ENCODE measurements at regions not wholly inside any gene's neighbourhood (a gene's known extent, or its start where the extent isn't known, plus 50 kb on each side); places are given as distances from the start of the nearest gene placed in this dataset.

DNA sequence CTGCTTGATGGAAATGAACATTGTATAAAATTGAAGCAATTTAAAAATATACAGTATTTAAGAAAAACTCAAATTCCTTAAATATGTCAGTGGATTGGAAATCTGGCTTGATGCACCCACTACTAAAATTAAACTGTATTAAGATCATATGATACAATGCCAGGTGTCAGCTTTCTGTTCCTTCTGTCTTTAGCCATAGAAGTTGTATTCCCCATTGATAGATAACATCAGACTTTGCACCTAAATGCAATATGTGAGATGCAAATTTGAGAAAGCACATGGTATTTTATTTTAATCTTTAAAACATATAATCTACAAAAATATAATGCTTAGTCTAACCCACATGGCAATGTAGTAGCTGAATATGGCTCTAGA, 697.4 kb upstream of the WWC1 start:
- DNase-seq (ENCODE audit: low spot score): no peak
- no peaks in the 10 kb centered on the region for H3K9me3 Mint-ChIP-seq (ENCODE audit: low read depth)
- no peak overlapping the region for H3K27ac Mint-ChIP-seq (ENCODE audit: unreplicated experiment)
- peaks cover 39% of the 10 kb centered on the region for H3K27me3 Mint-ChIP-seq (ENCODE audit: low read depth)
- TF ChIP-seq, protein P1, sequence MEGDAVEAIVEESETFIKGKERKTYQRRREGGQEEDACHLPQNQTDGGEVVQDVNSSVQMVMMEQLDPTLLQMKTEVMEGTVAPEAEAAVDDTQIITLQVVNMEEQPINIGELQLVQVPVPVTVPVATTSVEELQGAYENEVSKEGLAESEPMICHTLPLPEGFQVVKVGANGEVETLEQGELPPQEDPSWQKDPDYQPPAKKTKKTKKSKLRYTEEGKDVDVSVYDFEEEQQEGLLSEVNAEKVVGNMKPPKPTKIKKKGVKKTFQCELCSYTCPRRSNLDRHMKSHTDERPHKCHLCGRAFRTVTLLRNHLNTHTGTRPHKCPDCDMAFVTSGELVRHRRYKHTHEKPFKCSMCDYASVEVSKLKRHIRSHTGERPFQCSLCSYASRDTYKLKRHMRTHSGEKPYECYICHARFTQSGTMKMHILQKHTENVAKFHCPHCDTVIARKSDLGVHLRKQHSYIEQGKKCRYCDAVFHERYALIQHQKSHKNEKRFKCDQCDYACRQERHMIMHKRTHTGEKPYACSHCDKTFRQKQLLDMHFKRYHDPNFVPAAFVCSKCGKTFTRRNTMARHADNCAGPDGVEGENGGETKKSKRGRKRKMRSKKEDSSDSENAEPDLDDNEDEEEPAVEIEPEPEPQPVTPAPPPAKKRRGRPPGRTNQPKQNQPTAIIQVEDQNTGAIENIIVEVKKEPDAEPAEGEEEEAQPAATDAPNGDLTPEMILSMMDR (IDR thresholded peaks at IDR 0.05): no peak
- H3K4me3 Mint-ChIP-seq (ENCODE audit: unreplicated experiment): no peak overlapping the region
- H3K36me3 Mint-ChIP-seq (ENCODE audit: low read depth): no peaks in the 10 kb centered on the region
- no peaks in the 10 kb centered on the region for H3K4me1 Mint-ChIP-seq (ENCODE audit: low read depth)

DNA sequence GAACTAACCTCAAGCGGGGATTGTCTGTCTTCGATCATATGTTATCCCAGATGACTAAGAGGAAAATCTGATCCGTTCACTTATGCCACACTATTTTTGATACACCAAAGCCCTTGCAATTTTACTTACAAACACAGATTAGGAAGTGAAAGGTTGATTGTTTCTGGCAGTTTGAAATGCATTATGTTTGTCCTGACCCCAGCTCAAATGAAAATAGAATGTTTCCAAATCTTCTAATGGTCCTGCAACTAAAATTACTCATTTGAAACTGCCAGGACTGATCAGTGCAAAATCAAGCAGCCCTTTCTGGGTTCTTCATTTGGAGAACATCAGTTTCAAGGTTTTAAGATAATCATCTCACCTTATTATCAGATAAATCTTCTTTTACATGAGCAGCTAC, 696.7 kb upstream of the WWC1 start:
- peaks cover 42% of the 10 kb centered on the region for H3K27me3 Mint-ChIP-seq (ENCODE audit: low read depth)
- no peaks in the 10 kb centered on the region for H3K4me1 Mint-ChIP-seq (ENCODE audit: low read depth)
- no peaks in the 10 kb centered on the region for H3K36me3 Mint-ChIP-seq (ENCODE audit: low read depth)
- TF ChIP-seq, protein P1 (IDR thresholded peaks at IDR 0.05): no peak
- H3K27ac Mint-ChIP-seq (ENCODE audit: unreplicated experiment): no peak overlapping the region
- DNase-seq (ENCODE audit: low spot score): no peak
- no peaks in the 10 kb centered on the region for H3K9me3 Mint-ChIP-seq (ENCODE audit: low read depth)
- no peak overlapping the region for H3K4me3 Mint-ChIP-seq (ENCODE audit: unreplicated experiment)

DNA sequence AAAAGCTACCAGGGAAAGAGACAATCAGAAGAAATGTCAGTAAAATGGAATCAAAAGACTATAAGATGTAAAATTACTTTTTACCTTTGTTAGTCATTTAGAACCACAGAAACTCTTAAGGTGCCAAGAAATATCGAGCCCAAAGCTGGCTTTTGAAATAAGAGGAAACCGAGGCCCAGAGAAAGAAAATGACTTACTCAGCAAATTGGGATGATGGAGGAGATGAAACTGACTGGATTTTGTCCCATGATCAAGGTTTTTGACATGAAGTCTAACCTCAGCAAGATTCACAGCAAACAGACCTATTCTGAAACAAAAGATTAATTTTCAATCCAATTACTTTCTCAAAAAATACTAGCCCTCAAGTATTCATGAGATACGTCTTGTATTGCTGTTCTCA, 696.2 kb upstream of the WWC1 start:
- Mint-ChIP-seq H3K27ac (ENCODE audit: unreplicated experiment) (no peak overlapping the region), H3K9me3 (ENCODE audit: low read depth) (no peaks in the 10 kb centered on the region), H3K4me1 (ENCODE audit: low read depth) (no peaks in the 10 kb centered on the region), H3K4me3 (ENCODE audit: unreplicated experiment) (no peak overlapping the region), H3K36me3 (ENCODE audit: low read depth) (no peaks in the 10 kb centered on the region), H3K27me3 (ENCODE audit: low read depth) (peaks cover 42% of the 10 kb centered on the region)
- TF ChIP-seq, protein P1 (IDR thresholded peaks at IDR 0.05): no peak
- DNase-seq (ENCODE audit: low spot score): no peak

DNA sequence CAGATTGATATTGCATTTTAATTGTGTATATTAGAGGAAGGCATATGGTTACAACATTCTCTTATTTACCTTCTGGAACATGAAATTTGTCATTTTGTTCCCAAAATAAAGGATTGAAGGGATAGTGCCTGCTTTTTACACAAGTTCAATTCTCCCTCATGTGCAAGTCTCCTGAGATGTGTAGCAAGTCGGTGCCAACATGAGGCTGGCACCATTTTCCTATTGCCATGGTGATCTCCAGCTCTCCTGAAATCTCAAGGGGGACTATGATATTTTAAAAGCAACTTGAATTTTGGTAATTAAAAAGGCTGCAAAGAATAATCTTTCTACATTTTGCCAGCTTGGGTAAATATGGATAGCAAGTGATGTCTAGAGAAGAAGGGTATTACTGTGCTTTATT, 693.3 kb upstream of the WWC1 start:
- Mint-ChIP-seq H3K4me3 (ENCODE audit: unreplicated experiment) (no peak overlapping the region), H3K36me3 (ENCODE audit: low read depth) (no peaks in the 10 kb centered on the region), H3K27ac (ENCODE audit: unreplicated experiment) (no peak overlapping the region), H3K4me1 (ENCODE audit: low read depth) (no peaks in the 10 kb centered on the region), H3K9me3 (ENCODE audit: low read depth) (no peaks in the 10 kb centered on the region), H3K27me3 (ENCODE audit: low read depth) (peaks cover 42% of the 10 kb centered on the region)
- TF ChIP-seq, protein P1 (IDR thresholded peaks at IDR 0.05): no peak
- DNase-seq (ENCODE audit: low spot score): no peak

DNA sequence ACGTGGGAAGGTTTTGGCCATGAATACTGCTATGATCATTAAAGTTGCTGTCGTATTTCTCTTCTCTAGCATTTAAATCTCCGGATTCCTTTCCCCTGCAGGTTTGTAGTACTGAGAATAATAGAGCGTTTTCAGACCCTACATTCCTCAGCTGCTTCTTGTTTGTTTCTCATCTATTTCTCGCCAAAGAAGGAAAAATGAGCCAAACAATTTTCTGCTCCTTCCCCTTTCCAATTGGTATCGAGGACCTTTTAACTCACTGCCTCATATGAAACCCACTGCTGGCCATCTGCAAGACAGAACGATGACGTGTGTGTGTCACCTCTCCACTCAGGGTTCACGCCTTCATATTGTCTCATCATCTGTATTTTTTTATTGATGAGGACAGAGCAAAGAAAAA, 689.4 kb upstream of the WWC1 start:
- H3K9me3 Mint-ChIP-seq (ENCODE audit: low read depth): no peaks in the 10 kb centered on the region
- TF ChIP-seq, protein P1 (IDR thresholded peaks at IDR 0.05): no peak
- H3K4me1 Mint-ChIP-seq (ENCODE audit: low read depth): no peaks in the 10 kb centered on the region
- peaks cover 36% of the 10 kb centered on the region for H3K27me3 Mint-ChIP-seq (ENCODE audit: low read depth)
- H3K4me3 Mint-ChIP-seq (ENCODE audit: unreplicated experiment): no peak overlapping the region
- H3K27ac Mint-ChIP-seq (ENCODE audit: unreplicated experiment): no peak overlapping the region
- H3K36me3 Mint-ChIP-seq (ENCODE audit: low read depth): no peaks in the 10 kb centered on the region
- DNase-seq (ENCODE audit: low spot score): no peak
